ENCODE measurements at regions not wholly inside any gene's neighbourhood (a gene's known extent, or its start where the extent isn't known, plus 50 kb on each side); places are given as distances from the start of the nearest gene placed in this dataset.

DNA sequence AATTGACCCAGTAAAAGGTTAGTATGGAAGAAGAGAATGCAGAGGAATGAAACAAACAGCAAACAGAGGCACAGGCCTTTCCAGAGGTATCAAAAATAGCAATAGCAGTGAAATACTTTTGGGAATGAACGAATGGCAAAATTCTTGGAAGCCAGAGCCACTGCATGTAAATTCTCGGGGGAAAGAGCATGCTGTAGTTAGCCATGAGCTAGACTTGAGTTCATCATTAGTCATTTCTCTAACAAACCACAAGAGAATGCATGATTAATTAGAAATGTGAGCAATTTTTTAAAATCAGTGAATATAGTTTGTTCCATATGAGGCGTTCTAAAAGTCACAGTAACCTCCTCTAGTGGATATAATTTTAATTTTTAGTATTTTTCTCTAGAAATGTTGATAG is 170.3 kb upstream of the PRR16 start:
- ChIA-PET POLR2A (interaction anchor here (0.7 to 1.5 kb wide), 2 partner anchors 15 to 16 kb away, joined by 5 to 6 read pairs; no protein-coding TSS in a partner anchor), CTCF (no interaction called here)
- Mint-ChIP-seq H3K27ac (ENCODE audit: low read depth, unreplicated experiment) (peak overlapping the region; percentile 81), H3K27me3 (ENCODE audit: insufficient read depth, unreplicated experiment) (no peaks in the 10 kb centered on the region), H3K4me3 (ENCODE audit: unreplicated experiment) (no peak overlapping the region), H3K36me3 (ENCODE audit: insufficient read depth, unreplicated experiment) (no peaks in the 10 kb centered on the region), H3K4me1 (ENCODE audit: insufficient read depth, unreplicated experiment) (peaks cover 22% of the 10 kb centered on the region), H3K9me3 (ENCODE audit: unreplicated experiment) (no peaks in the 10 kb centered on the region)
- peak; percentile 66 for DNase-seq (ENCODE audit: unreplicated experiment)
- no TSS peak for BruUV-seq (replicated peaks)
- TF ChIP-seq, protein P1, sequence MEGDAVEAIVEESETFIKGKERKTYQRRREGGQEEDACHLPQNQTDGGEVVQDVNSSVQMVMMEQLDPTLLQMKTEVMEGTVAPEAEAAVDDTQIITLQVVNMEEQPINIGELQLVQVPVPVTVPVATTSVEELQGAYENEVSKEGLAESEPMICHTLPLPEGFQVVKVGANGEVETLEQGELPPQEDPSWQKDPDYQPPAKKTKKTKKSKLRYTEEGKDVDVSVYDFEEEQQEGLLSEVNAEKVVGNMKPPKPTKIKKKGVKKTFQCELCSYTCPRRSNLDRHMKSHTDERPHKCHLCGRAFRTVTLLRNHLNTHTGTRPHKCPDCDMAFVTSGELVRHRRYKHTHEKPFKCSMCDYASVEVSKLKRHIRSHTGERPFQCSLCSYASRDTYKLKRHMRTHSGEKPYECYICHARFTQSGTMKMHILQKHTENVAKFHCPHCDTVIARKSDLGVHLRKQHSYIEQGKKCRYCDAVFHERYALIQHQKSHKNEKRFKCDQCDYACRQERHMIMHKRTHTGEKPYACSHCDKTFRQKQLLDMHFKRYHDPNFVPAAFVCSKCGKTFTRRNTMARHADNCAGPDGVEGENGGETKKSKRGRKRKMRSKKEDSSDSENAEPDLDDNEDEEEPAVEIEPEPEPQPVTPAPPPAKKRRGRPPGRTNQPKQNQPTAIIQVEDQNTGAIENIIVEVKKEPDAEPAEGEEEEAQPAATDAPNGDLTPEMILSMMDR (IDR thresholded peaks at IDR 0.05; ENCODE audit: unreplicated experiment): no peak
- intact Hi-C loops (cut with micrococcal nuclease): no loop called here

DNA sequence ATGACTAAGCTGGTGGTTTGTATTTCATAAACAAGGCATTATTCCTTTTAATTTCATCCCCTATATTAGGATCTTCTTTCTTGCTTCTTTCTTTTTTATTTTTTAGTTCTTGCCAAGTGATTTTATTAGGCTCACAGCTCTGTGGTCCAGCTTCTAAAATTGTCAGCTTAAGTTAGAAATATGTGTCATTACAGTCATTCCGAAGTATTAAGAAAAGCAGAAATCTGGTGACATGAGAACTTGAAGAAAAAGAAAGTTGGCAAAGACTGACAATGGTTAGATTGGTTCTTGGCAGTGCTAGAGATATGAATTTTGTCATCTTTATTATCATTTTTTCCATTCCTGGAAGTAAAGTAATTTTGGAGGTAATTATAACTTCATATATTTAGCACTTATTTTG is 166.5 kb upstream of the PRR16 start:
- Mint-ChIP-seq H3K36me3 (ENCODE audit: insufficient read depth, unreplicated experiment) (no peaks in the 10 kb centered on the region), H3K4me1 (ENCODE audit: insufficient read depth, unreplicated experiment) (peaks cover 22% of the 10 kb centered on the region), H3K27me3 (ENCODE audit: insufficient read depth, unreplicated experiment) (no peaks in the 10 kb centered on the region), H3K9me3 (ENCODE audit: unreplicated experiment) (no peaks in the 10 kb centered on the region), H3K27ac (ENCODE audit: low read depth, unreplicated experiment) (peak overlapping the region; percentile 40), H3K4me3 (ENCODE audit: unreplicated experiment) (no peak overlapping the region)
- BruUV-seq (replicated peaks): no TSS peak
- no peak for DNase-seq (ENCODE audit: unreplicated experiment)
- intact Hi-C loops (cut with micrococcal nuclease): no loop called here
- POLR2A ChIA-PET: interaction anchor here (0.6 kb wide), 1 partner anchor 8 kb away, joined by 3 read pairs; no protein-coding TSS in a partner anchor
- CTCF ChIA-PET: interaction anchor here (0.6 kb wide), 1 partner anchor 402 kb away, joined by 3 read pairs; no protein-coding TSS in a partner anchor
- TF ChIP-seq, protein P1 (IDR thresholded peaks at IDR 0.05; ENCODE audit: unreplicated experiment): no peak

DNA sequence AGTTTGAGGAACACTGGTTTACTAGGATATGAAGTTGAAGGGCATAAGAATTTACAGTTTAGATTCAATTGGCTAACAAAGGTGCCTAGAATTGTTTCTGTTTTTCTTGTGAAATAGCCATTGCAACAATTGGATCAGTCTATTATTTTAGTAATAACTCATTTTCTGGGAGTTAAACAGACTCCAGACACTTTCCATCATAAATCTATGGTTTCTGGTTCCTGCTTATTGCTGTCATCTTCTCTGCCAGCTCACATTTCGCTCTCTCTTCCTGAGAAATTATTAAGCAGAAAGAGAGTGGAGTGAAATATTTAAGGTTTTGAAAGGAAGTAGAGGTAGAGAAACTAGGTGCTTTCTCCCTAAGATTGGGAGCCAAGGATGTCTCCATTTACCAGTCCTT is 165.1 kb upstream of the PRR16 start:
- ChIA-PET POLR2A (no interaction called here), CTCF (no interaction called here)
- no peak overlapping the region for H3K4me3 Mint-ChIP-seq (ENCODE audit: unreplicated experiment)
- intact Hi-C loops (cut with micrococcal nuclease): no loop called here
- H3K9me3 Mint-ChIP-seq (ENCODE audit: unreplicated experiment): no peaks in the 10 kb centered on the region
- H3K27ac Mint-ChIP-seq (ENCODE audit: low read depth, unreplicated experiment): no peak overlapping the region
- H3K27me3 Mint-ChIP-seq (ENCODE audit: insufficient read depth, unreplicated experiment): no peaks in the 10 kb centered on the region
- no TSS peak for BruUV-seq (replicated peaks)
- TF ChIP-seq, protein P1 (IDR thresholded peaks at IDR 0.05; ENCODE audit: unreplicated experiment): no peak
- no peaks in the 10 kb centered on the region for H3K36me3 Mint-ChIP-seq (ENCODE audit: insufficient read depth, unreplicated experiment)
- H3K4me1 Mint-ChIP-seq (ENCODE audit: insufficient read depth, unreplicated experiment): peaks cover 12% of the 10 kb centered on the region
- DNase-seq (ENCODE audit: unreplicated experiment): no peak

DNA sequence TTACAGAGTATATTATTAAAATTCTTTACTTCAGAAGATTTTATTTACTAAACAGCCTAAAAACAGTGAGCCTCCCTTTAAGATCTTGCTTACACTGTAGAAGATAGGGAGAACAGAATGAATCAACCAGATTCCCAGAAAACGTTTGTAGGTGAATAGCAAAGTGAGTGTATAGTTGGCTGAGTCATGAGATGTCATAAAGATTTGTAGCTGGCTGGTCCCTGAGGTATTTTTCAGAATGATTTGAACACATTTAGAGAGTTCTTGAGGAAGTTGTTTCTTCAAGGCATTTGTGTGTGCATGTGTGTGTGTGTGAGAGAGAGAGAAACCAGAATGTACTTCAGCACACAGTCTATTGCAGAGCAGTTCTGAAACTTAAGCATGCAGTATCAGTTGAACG is 159.4 kb upstream of the PRR16 start:
- peak; percentile 60 for DNase-seq (ENCODE audit: unreplicated experiment)
- Mint-ChIP-seq H3K27me3 (ENCODE audit: insufficient read depth, unreplicated experiment) (no peaks in the 10 kb centered on the region), H3K9me3 (ENCODE audit: unreplicated experiment) (no peaks in the 10 kb centered on the region), H3K4me1 (ENCODE audit: insufficient read depth, unreplicated experiment) (peaks cover 11% of the 10 kb centered on the region), H3K36me3 (ENCODE audit: insufficient read depth, unreplicated experiment) (no peaks in the 10 kb centered on the region), H3K27ac (ENCODE audit: low read depth, unreplicated experiment) (no peak overlapping the region), H3K4me3 (ENCODE audit: unreplicated experiment) (no peak overlapping the region)
- no TSS peak for BruUV-seq (replicated peaks)
- ChIA-PET POLR2A (no interaction called here), CTCF (no interaction called here)
- TF ChIP-seq, protein P1 (IDR thresholded peaks at IDR 0.05; ENCODE audit: unreplicated experiment): no peak
- intact Hi-C loops (cut with micrococcal nuclease): no loop called here
